SK-N-SH treated with all-trans-retinoic acid at 6 μM for 48 hours (cell line): ENCODE measurements at regions not wholly inside any gene's neighbourhood (a gene's known extent, or its start where the extent isn't known, plus 50 kb on each side); places are given as distances from the start of the nearest gene placed in this dataset.
"Not testable (repeated sequence)": the region's sequence is repeated elsewhere in the genome, so short reads cannot be mapped to it uniquely, and the experiment has no call there.

ENCODE experiments used
- ATAC-seq: fragments of 200-7000 bp; cut with Tn5 transposase; 3 replicates; pipeline ENCODE4 v1.9.1; 2020; ENCODE audit warnings: mild to moderate bottlenecking, moderate library complexity
- ARNTL ChIP-seq: fragments of 450-650 bp; formaldehyde crosslinking; IDR thresholded peaks from 2 replicates; pipeline ENCODE4 v1.5.0; 2020; ENCODE audit warnings: low read depth, mild to moderate bottlenecking, moderate library complexity, borderline replicate concordance
- BACH2 ChIP-seq: fragments of 250-450 bp; sonication (Bioruptor Pico); IDR thresholded peaks from 2 replicates; pipeline ENCODE4 v1.9.0; 2021; ENCODE audit warnings: mild to moderate bottlenecking, borderline replicate concordance
- CREB5 ChIP-seq: fragments of 250-450 bp; sonication (Bioruptor Pico); IDR thresholded peaks from 2 replicates; pipeline ENCODE4 v1.5.1; 2020; ENCODE audit warnings: low read depth, mild to moderate bottlenecking, moderate library complexity
- CSDC2 ChIP-seq: fragments of 250-450 bp; sonication (Bioruptor Pico); IDR thresholded peaks from 2 replicates; pipeline ENCODE4 v1.5.0; 2020; ENCODE audit warnings: mild to moderate bottlenecking, moderate library complexity
- CSRNP3 ChIP-seq: fragments of 250-450 bp; sonication (Bioruptor Pico); IDR thresholded peaks from 2 replicates; pipeline ENCODE4 v1.5.1; 2021; ENCODE audit warnings: mild to moderate bottlenecking, moderate library complexity
- ESRRG ChIP-seq: fragments of 250-450 bp; sonication (Bioruptor Pico); IDR thresholded peaks from 2 replicates; pipeline ENCODE4 v1.6.1; 2021; ENCODE audit warnings: mild to moderate bottlenecking
- GLIS3 ChIP-seq: fragments of 250-450 bp; sonication (Bioruptor Pico); IDR thresholded peaks from 2 replicates; pipeline ENCODE4 v1.5.0; 2020; ENCODE audit warnings: mild to moderate bottlenecking, moderate library complexity
- ISL1 ChIP-seq: fragments of 250-450 bp; sonication (Bioruptor Pico); IDR thresholded peaks from 2 replicates; pipeline ENCODE4 v2.1.2; 2022; ENCODE audit warnings: mild to moderate bottlenecking, moderate library complexity
- OSR1 ChIP-seq: fragments of 250-450 bp; sonication (Bioruptor Pico); IDR thresholded peaks from 2 replicates; pipeline ENCODE4 v1.8.0; 2022; ENCODE audit warnings: moderate library complexity, mild to moderate bottlenecking, inconsistent platforms
- POU6F1 ChIP-seq: fragments of 250-450 bp; sonication (Bioruptor Pico); IDR thresholded peaks from 2 replicates; pipeline ENCODE4 v1.8.0; 2021; ENCODE audit warnings: low read depth, mild to moderate bottlenecking, moderate library complexity, borderline replicate concordance
- PPARA ChIP-seq: fragments of 250-450 bp; sonication (Bioruptor Pico); IDR thresholded peaks from 2 replicates; pipeline ENCODE4 v1.5.0; 2020; ENCODE audit warnings: mild to moderate bottlenecking, borderline replicate concordance
- RARB ChIP-seq: fragments of 250-450 bp; sonication (Bioruptor Pico); IDR thresholded peaks from 2 replicates; pipeline ENCODE4 v1.8.0; 2021; ENCODE audit warnings: mild to moderate bottlenecking, moderate library complexity
- SNAI2 ChIP-seq: fragments of 250-450 bp; sonication (Bioruptor Pico); IDR thresholded peaks from 2 replicates; pipeline ENCODE4 v1.5.0; 2020; ENCODE audit warnings: mild to moderate bottlenecking, moderate library complexity
- TCF4 ChIP-seq: fragments of 250-450 bp; sonication (Bioruptor Pico); IDR thresholded peaks from 2 replicates; pipeline ENCODE4 v1.8.0; 2021; ENCODE audit warnings: mild to moderate bottlenecking, moderate library complexity, borderline replicate concordance
- TOX ChIP-seq: fragments of 250-450 bp; sonication (Bioruptor Pico); IDR thresholded peaks from 2 replicates; pipeline ENCODE4 v1.8.0; 2021; ENCODE audit warnings: mild to moderate bottlenecking, moderate library complexity, borderline replicate concordance
- TSHZ2 ChIP-seq: fragments of 250-450 bp; sonication (Bioruptor Pico); IDR thresholded peaks from 2 replicates; pipeline ENCODE4 v1.5.0; 2020; ENCODE audit warnings: mild to moderate bottlenecking, moderate library complexity
- ZC3H10 ChIP-seq: fragments of 250-450 bp; sonication (Bioruptor Pico); IDR thresholded peaks from 2 replicates; pipeline ENCODE4 v1.5.1; 2021; ENCODE audit warnings: mild to moderate bottlenecking, moderate library complexity
- ZNF565 ChIP-seq: fragments of 450-650 bp; formaldehyde crosslinking; conservative IDR thresholded peaks from 2 replicates; pipeline ENCODE4 v1.5.0; 2020; ENCODE audit warnings: low read depth, mild to moderate bottlenecking, moderate library complexity
- ZNF70 ChIP-seq: fragments of 450-650 bp; formaldehyde crosslinking; IDR thresholded peaks from 2 replicates; pipeline ENCODE4 v1.5.0; 2020; ENCODE audit warnings: mild to moderate bottlenecking, moderate library complexity
- ZNF8 ChIP-seq: fragments of 450-650 bp; formaldehyde crosslinking; IDR thresholded peaks from 2 replicates; pipeline ENCODE4 v1.5.0; 2020; ENCODE audit warnings: mild to moderate bottlenecking, moderate library complexity

- no peak for ATAC-seq
Measured at GRCh38 chrX:21194526-21194925, 179.7 kb upstream of the CNKSR2 start.

GRCh38 chrX:21207080-21207479, 167.1 kb upstream of the CNKSR2 start:
- no peak for ATAC-seq
- TF ChIP-seq TOX (CRISPR knock-in tag) (no peak), ESRRG (no peak), GLIS3 (CRISPR knock-in tag) (no peak), ARNTL (CRISPR knock-in tag) (no peak), CREB5 (CRISPR knock-in tag) (no peak), TSHZ2 (CRISPR knock-in tag) (no peak), ZNF70 (CRISPR knock-in tag) (no peak), BACH2 (no peak), RARB (no peak), TCF4 (no peak), ZNF565 (CRISPR knock-in tag) (no peak), POU6F1 (CRISPR knock-in tag) (no peak), SNAI2 (no peak)

More at GRCh38 chrX:21194526-21194925, 179.7 kb upstream of the CNKSR2 start:
- TF ChIP-seq RARB, result no peak
- no peak for TF ChIP-seq PPARA (CRISPR knock-in tag)
- no peak for TF ChIP-seq CSDC2 (CRISPR knock-in tag)

GRCh38 chrX:21219208-21219607, 155.0 kb upstream of the CNKSR2 start:
- ATAC-seq, result not testable (repeated sequence)

- TF ChIP-seq ESRRG (no peak), CSDC2 (CRISPR knock-in tag) (no peak), TCF4 (no peak), ZC3H10 (CRISPR knock-in tag) (no peak), GLIS3 (CRISPR knock-in tag) (no peak)
- no peak for ATAC-seq
Measured at GRCh38 chrX:21225643-21226042, 148.6 kb upstream of the CNKSR2 start.

GRCh38 chrX:21228974-21229373, 145.2 kb upstream of the CNKSR2 start:
- not testable (repeated sequence) for ATAC-seq

GRCh38 chrX:21255032-21255618, 119.1 kb upstream of the CNKSR2 start:
- no peak for ATAC-seq
- TF ChIP-seq CSRNP3 (CRISPR knock-in tag) (no peak), SNAI2 (no peak), ISL1 (CRISPR knock-in tag) (no peak), CSDC2 (CRISPR knock-in tag) (no peak), OSR1 (CRISPR knock-in tag) (no peak), ZC3H10 (CRISPR knock-in tag) (no peak), ZNF8 (CRISPR knock-in tag) (no peak), ESRRG (no peak)
